WTC11 (cell line): ENCODE measurements at regions not wholly inside any gene's neighbourhood (a gene's known extent, or its start where the extent isn't known, plus 50 kb on each side); places are given as distances from the start of the nearest gene placed in this dataset.

Experiments
- ATF1 ChIP-seq: sonication (generic); formaldehyde crosslinking; IDR thresholded peaks from 2 replicates; pipeline ENCODE4 v1.8.1; 2023; ENCODE audit warnings: mild to moderate bottlenecking, moderate library complexity, missing genetic modification reagents
- ELF4 ChIP-seq: sonication (generic); formaldehyde crosslinking; IDR thresholded peaks from 2 replicates; pipeline ENCODE4 v1.8.1; 2022; ENCODE audit warnings: low read depth, mild to moderate bottlenecking, moderate library complexity, missing genetic modification reagents
- ERG ChIP-seq: fragments of 250-450 bp; sonication (Bioruptor Pico); IDR thresholded peaks from 2 replicates; pipeline ENCODE4 v1.8.0; 2021; ENCODE audit warnings: mild to moderate bottlenecking
- JUN ChIP-seq: sonication (generic); formaldehyde crosslinking; IDR thresholded peaks from 2 replicates; pipeline ENCODE4 v1.8.0; 2023; ENCODE audit warnings: mild to moderate bottlenecking, missing genetic modification reagents
- MAX ChIP-seq: sonication (generic); formaldehyde crosslinking; IDR thresholded peaks from 2 replicates; pipeline ENCODE4 v1.8.0; 2022; ENCODE audit warnings: mild to moderate bottlenecking, missing genetic modification reagents
- MXD4 ChIP-seq: fragments of 250-450 bp; sonication (Bioruptor Pico); IDR thresholded peaks from 2 replicates; pipeline ENCODE4 v1.8.0; 2021; ENCODE audit warnings: mild to moderate bottlenecking, moderate library complexity, borderline replicate concordance
- NFYB ChIP-seq: sonication (generic); formaldehyde crosslinking; conservative IDR thresholded peaks from 2 replicates; pipeline ENCODE4 v1.8.0; 2022; ENCODE audit warnings: low read depth, missing genetic modification reagents
- NR2C2 ChIP-seq: sonication (generic); formaldehyde crosslinking; IDR thresholded peaks from 2 replicates; pipeline ENCODE4 v1.8.0; 2022; ENCODE audit warnings: mild to moderate bottlenecking, missing genetic modification reagents
- PRDM15 ChIP-seq: sonication (generic); formaldehyde crosslinking; IDR thresholded peaks from 2 replicates; pipeline ENCODE4 v1.8.0; 2022; ENCODE audit warnings: missing genetic modification reagents
- USF2 ChIP-seq: sonication (generic); formaldehyde crosslinking; IDR thresholded peaks from 2 replicates; pipeline ENCODE4 v1.8.1; 2023; ENCODE audit warnings: mild to moderate bottlenecking, missing genetic modification reagents, moderate library complexity
- ZNF263 ChIP-seq: sonication (generic); formaldehyde crosslinking; IDR thresholded peaks from 2 replicates; pipeline ENCODE4 v1.8.1; 2022; ENCODE audit warnings: low read depth, mild to moderate bottlenecking, moderate library complexity, missing genetic modification reagents
- TF ChIP-seq, protein P1 (sequence below): fragments of 200-600 bp; IDR thresholded peaks from 2 replicates; pipeline ENCODE4 v1.8.0; 2022; ENCODE audit warnings: antibody characterized with exemption
- TF ChIP-seq, protein P2 (sequence below): sonication (generic); formaldehyde crosslinking; IDR thresholded peaks from 2 replicates; pipeline ENCODE4 v1.8.0; 2023; ENCODE audit warnings: missing genetic modification reagents, mild to moderate bottlenecking, borderline replicate concordance

GRCh38 chr15:58260725-58261267, 122.6 kb downstream of the AQP9 start:
- TF ChIP-seq, protein P1, sequence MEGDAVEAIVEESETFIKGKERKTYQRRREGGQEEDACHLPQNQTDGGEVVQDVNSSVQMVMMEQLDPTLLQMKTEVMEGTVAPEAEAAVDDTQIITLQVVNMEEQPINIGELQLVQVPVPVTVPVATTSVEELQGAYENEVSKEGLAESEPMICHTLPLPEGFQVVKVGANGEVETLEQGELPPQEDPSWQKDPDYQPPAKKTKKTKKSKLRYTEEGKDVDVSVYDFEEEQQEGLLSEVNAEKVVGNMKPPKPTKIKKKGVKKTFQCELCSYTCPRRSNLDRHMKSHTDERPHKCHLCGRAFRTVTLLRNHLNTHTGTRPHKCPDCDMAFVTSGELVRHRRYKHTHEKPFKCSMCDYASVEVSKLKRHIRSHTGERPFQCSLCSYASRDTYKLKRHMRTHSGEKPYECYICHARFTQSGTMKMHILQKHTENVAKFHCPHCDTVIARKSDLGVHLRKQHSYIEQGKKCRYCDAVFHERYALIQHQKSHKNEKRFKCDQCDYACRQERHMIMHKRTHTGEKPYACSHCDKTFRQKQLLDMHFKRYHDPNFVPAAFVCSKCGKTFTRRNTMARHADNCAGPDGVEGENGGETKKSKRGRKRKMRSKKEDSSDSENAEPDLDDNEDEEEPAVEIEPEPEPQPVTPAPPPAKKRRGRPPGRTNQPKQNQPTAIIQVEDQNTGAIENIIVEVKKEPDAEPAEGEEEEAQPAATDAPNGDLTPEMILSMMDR, result no peak
- TF ChIP-seq PRDM15 (no peak), ERG (CRISPR knock-in tag) (no peak), ZNF263 (CRISPR knock-in tag) (no peak), ATF1 (CRISPR knock-in tag) (no peak), USF2 (CRISPR knock-in tag) (no peak), NR2C2 (no peak), JUN (CRISPR knock-in tag) (no peak), MAX (no peak), NFYB (no peak), MXD4 (CRISPR knock-in tag) (no peak), ELF4 (no peak)
- TF ChIP-seq, protein P2, sequence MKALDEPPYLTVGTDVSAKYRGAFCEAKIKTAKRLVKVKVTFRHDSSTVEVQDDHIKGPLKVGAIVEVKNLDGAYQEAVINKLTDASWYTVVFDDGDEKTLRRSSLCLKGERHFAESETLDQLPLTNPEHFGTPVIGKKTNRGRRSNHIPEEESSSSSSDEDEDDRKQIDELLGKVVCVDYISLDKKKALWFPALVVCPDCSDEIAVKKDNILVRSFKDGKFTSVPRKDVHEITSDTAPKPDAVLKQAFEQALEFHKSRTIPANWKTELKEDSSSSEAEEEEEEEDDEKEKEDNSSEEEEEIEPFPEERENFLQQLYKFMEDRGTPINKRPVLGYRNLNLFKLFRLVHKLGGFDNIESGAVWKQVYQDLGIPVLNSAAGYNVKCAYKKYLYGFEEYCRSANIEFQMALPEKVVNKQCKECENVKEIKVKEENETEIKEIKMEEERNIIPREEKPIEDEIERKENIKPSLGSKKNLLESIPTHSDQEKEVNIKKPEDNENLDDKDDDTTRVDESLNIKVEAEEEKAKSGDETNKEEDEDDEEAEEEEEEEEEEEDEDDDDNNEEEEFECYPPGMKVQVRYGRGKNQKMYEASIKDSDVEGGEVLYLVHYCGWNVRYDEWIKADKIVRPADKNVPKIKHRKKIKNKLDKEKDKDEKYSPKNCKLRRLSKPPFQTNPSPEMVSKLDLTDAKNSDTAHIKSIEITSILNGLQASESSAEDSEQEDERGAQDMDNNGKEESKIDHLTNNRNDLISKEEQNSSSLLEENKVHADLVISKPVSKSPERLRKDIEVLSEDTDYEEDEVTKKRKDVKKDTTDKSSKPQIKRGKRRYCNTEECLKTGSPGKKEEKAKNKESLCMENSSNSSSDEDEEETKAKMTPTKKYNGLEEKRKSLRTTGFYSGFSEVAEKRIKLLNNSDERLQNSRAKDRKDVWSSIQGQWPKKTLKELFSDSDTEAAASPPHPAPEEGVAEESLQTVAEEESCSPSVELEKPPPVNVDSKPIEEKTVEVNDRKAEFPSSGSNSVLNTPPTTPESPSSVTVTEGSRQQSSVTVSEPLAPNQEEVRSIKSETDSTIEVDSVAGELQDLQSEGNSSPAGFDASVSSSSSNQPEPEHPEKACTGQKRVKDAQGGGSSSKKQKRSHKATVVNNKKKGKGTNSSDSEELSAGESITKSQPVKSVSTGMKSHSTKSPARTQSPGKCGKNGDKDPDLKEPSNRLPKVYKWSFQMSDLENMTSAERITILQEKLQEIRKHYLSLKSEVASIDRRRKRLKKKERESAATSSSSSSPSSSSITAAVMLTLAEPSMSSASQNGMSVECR (CRISPR knock-in tag), result no peak
